ENCODE measurements at regions not wholly inside any gene's neighbourhood (a gene's known extent, or its start where the extent isn't known, plus 50 kb on each side); places are given as distances from the start of the nearest gene placed in this dataset.

GRCh38 chr3:94221829-94222228 lies 159.0 kb downstream of the NSUN3 start:
- H3K36me3 ChIP-seq, result no peaks in the 10 kb centered on the region
- H3K4me1 ChIP-seq (ENCODE audit: control insufficient read depth in 1 of 2, low read depth in 2 of 2), result no peaks in the 10 kb centered on the region
- no peak overlapping the region for H3K4me3 ChIP-seq
- no peak overlapping the region for H3K27ac ChIP-seq
- DNase-seq (ENCODE audit: low spot score) (no peak), ATAC-seq (ENCODE audit: insufficient number of reproducible peaks, low FRiP score, low read depth) (no peak)
- no peaks in the 10 kb centered on the region for H3K27me3 ChIP-seq (replicated peaks; ENCODE audit: insufficient read depth)
- no peaks in the 10 kb centered on the region for H3K9me3 ChIP-seq
- no peak for TF ChIP-seq CTCF (IDR thresholded peaks at IDR 0.05)

- ATAC-seq (ENCODE audit: insufficient number of reproducible peaks, low FRiP score, low read depth) (no peak), DNase-seq (ENCODE audit: low spot score) (no peak)
- TF ChIP-seq CTCF (IDR thresholded peaks at IDR 0.05), result no peak
- Histone ChIP-seq H3K27me3 (replicated peaks; ENCODE audit: insufficient read depth) (no peaks in the 10 kb centered on the region), H3K27ac (no peak overlapping the region), H3K36me3 (no peaks in the 10 kb centered on the region), H3K4me1 (ENCODE audit: control insufficient read depth in 1 of 2, low read depth in 2 of 2) (no peaks in the 10 kb centered on the region), H3K4me3 (no peak overlapping the region), H3K9me3 (no peaks in the 10 kb centered on the region)
Observed at GRCh38 chr3:94225148-94225865, 162.4 kb downstream of the NSUN3 start.

- no peak for ATAC-seq (ENCODE audit: insufficient number of reproducible peaks, low FRiP score, low read depth)
- H3K36me3 ChIP-seq, result no peaks in the 10 kb centered on the region
- no peak for TF ChIP-seq CTCF (IDR thresholded peaks at IDR 0.05)
Observed at GRCh38 chr3:94226078-94226477, 163.2 kb downstream of the NSUN3 start.

GRCh38 chr3:94232921-94233320 lies 170.1 kb downstream of the NSUN3 start:
- Histone ChIP-seq H3K9me3 (peaks cover 2% of the 10 kb centered on the region), H3K36me3 (no peaks in the 10 kb centered on the region), H3K4me1 (ENCODE audit: control insufficient read depth in 1 of 2, low read depth in 2 of 2) (no peaks in the 10 kb centered on the region), H3K27me3 (replicated peaks; ENCODE audit: insufficient read depth) (no peaks in the 10 kb centered on the region), H3K4me3 (no peak overlapping the region), H3K27ac (no peak overlapping the region)
- TF ChIP-seq CTCF (IDR thresholded peaks at IDR 0.05), result no peak
- no peak for ATAC-seq (ENCODE audit: insufficient number of reproducible peaks, low FRiP score, low read depth)
- no peak for DNase-seq (ENCODE audit: low spot score)

More at GRCh38 chr3:94226078-94226477, 163.2 kb downstream of the NSUN3 start:
- Histone ChIP-seq H3K4me1 (ENCODE audit: control insufficient read depth in 1 of 2, low read depth in 2 of 2) (no peaks in the 10 kb centered on the region), H3K4me3 (no peak overlapping the region), H3K9me3 (no peaks in the 10 kb centered on the region), H3K27ac (no peak overlapping the region), H3K27me3 (replicated peaks; ENCODE audit: insufficient read depth) (no peaks in the 10 kb centered on the region)
- DNase-seq (ENCODE audit: low spot score), result no peak

GRCh38 chr3:94234177-94234788 lies 171.4 kb downstream of the NSUN3 start:
- Histone ChIP-seq H3K9me3 (peaks cover 2% of the 10 kb centered on the region), H3K27me3 (replicated peaks; ENCODE audit: insufficient read depth) (no peaks in the 10 kb centered on the region), H3K27ac (no peak overlapping the region), H3K36me3 (no peaks in the 10 kb centered on the region), H3K4me3 (no peak overlapping the region), H3K4me1 (ENCODE audit: control insufficient read depth in 1 of 2, low read depth in 2 of 2) (no peaks in the 10 kb centered on the region)
- DNase-seq (ENCODE audit: low spot score) (no peak), ATAC-seq (ENCODE audit: insufficient number of reproducible peaks, low FRiP score, low read depth) (no peak)
- peak; percentile 13 for TF ChIP-seq CTCF (IDR thresholded peaks at IDR 0.05)
